Bronchial epithelial cell (primary cell): ENCODE measurements at regions not wholly inside any gene's neighbourhood (a gene's known extent, or its start where the extent isn't known, plus 50 kb on each side); places are given as distances from the start of the nearest gene placed in this dataset.

Experiments used
- DNase-seq: peaks from one replicate; pipeline ENCODE4 v3.0.0-alpha.2; 2010; ENCODE audit warnings: low read depth
- FAIRE-seq: peaks from 2 replicates; lab custom pipeline; 2011; peaks lifted over from hg19 to GRCh38; lab: Jason Lieb, UNC
- H3K27me3 ChIP-seq: 2 replicates; pipeline ENCODE4 v1.5.1; 2011; ENCODE audit warnings: low read length; ENCODE audit not compliant: control insufficient read depth, insufficient read depth
- H3K36me3 ChIP-seq: 2 replicates; pipeline ENCODE4 v1.5.1; 2011; ENCODE audit warnings: low read length; ENCODE audit not compliant: control insufficient read depth, insufficient read depth
- H3K4me3 ChIP-seq: 2 replicates; pipeline ENCODE4 v1.5.1; 2011; ENCODE audit warnings: mild to moderate bottlenecking, low read depth, low read length, control low read depth
- CTCF ChIP-seq: IDR thresholded peaks from 2 replicates; pipeline ENCODE4 v1.5.1; 2011; ENCODE audit warnings: mild to moderate bottlenecking, moderate library complexity, low read length, control low read depth, inconsistent platforms; ENCODE audit not compliant: insufficient read depth, severe bottlenecking

GRCh38 chr1:57672346-57673140, 248.7 kb upstream of the DAB1 start:
- H3K27me3 ChIP-seq = no peaks in the 10 kb centered on the region
- FAIRE-seq (no peak), DNase-seq (no peak)
- no peak overlapping the region for H3K4me3 ChIP-seq
- no peak for TF ChIP-seq CTCF
- H3K36me3 ChIP-seq = no peaks in the 10 kb centered on the region

- peak; percentile 19 for DNase-seq
- FAIRE-seq = no peak
Observed at GRCh38 chr1:57671750-57672149, 247.9 kb upstream of the DAB1 start.

GRCh38 chr1:57659804-57660203, 235.9 kb upstream of the DAB1 start:
- Histone ChIP-seq H3K27me3 (no peaks in the 10 kb centered on the region), H3K4me3 (no peak overlapping the region), H3K36me3 (no peaks in the 10 kb centered on the region)
- DNase-seq = no peak
- TF ChIP-seq CTCF = no peak
- no peak for FAIRE-seq

More at GRCh38 chr1:57671750-57672149, 247.9 kb upstream of the DAB1 start:
- no peak for TF ChIP-seq CTCF
- Histone ChIP-seq H3K27me3 (no peaks in the 10 kb centered on the region), H3K36me3 (no peaks in the 10 kb centered on the region), H3K4me3 (no peak overlapping the region)

GRCh38 chr1:57655161-57655560, 231.3 kb upstream of the DAB1 start:
- H3K27me3 ChIP-seq = no peaks in the 10 kb centered on the region
- H3K4me3 ChIP-seq = no peak overlapping the region
- no peak for TF ChIP-seq CTCF
- H3K36me3 ChIP-seq = no peaks in the 10 kb centered on the region
- FAIRE-seq = no peak
- DNase-seq = no peak

- TF ChIP-seq CTCF = no peak
- H3K36me3 ChIP-seq = no peaks in the 10 kb centered on the region
- DNase-seq (no peak), FAIRE-seq (peak; percentile 86)
- H3K27me3 ChIP-seq = peaks cover 2% of the 10 kb centered on the region
- no peak overlapping the region for H3K4me3 ChIP-seq
Observed at GRCh38 chr1:57644667-57645066, 220.8 kb upstream of the DAB1 start.
